ENCODE measurements at regions not wholly inside any gene's neighbourhood (a gene's known extent, or its start where the extent isn't known, plus 50 kb on each side); places are given as distances from the start of the nearest gene placed in this dataset.

GRCh38 chr6:16947375-16948015 lies 154.4 kb upstream of the STMND1 start:
- no peak for TF ChIP-seq CTCF (IDR thresholded peaks at IDR 0.05)
- TF ChIP-seq POLR2A (IDR thresholded peaks at IDR 0.05; ENCODE audit: low read depth): no peak
- TF ChIP-seq POLR2AphosphoS5 (IDR thresholded peaks at IDR 0.05): peak; percentile 43
- TF ChIP-seq EP300 (IDR thresholded peaks at IDR 0.05): no peak

Data from esophagus muscularis mucosa (tissue), 4 donors.